IPS DF 6.9 (cell line): ENCODE measurements at regions not wholly inside any gene's neighbourhood (a gene's known extent, or its start where the extent isn't known, plus 50 kb on each side); places are given as distances from the start of the nearest gene placed in this dataset.
"Not testable (repeated sequence)": the region's sequence is repeated elsewhere in the genome, so short reads cannot be mapped to it uniquely, and the experiment has no call there.

ENCODE experiments used
- DNase-seq: peaks from one replicate; pipeline ENCODE4 v3.0.0-alpha.2; 2013; ENCODE audit warnings: low read depth, low spot score
- H3K27ac ChIP-seq: one replicate; pipeline ENCODE4 v1.5.1; 2013; ENCODE audit warnings: low read length, control low read depth
- H3K27me3 ChIP-seq: 2 replicates; pipeline ENCODE4 v1.6.1; 2013; ENCODE audit warnings: mild to moderate bottlenecking, low read length; ENCODE audit not compliant: control insufficient read depth, insufficient read depth
- H3K36me3 ChIP-seq: 2 replicates; pipeline ENCODE4 v1.6.1; 2013; ENCODE audit warnings: low read length; ENCODE audit not compliant: control insufficient read depth, insufficient read depth
- H3K4me1 ChIP-seq: 2 replicates; pipeline ENCODE4 v1.6.1; 2013; ENCODE audit warnings: low read length; ENCODE audit not compliant: control insufficient read depth, insufficient read depth
- H3K4me3 ChIP-seq: 2 replicates; pipeline ENCODE4 v1.5.1; 2013; ENCODE audit warnings: mild to moderate bottlenecking, low read length
- H3K9me3 ChIP-seq: 2 replicates; pipeline ENCODE4 v1.6.1; 2013; ENCODE audit warnings: low read length, inconsistent platforms; ENCODE audit not compliant: control insufficient read depth, insufficient read depth
- WGBS: extraction: QIAGEN DNeasy Blood & Tissue Kit; methylation state at CpG from one replicate; pipeline ENCODE4 v1.1.7; 2013; ENCODE audit warnings: mixed read lengths, missing lambda C conversion rate; ENCODE audit not compliant: insufficient read length, insufficient coverage; 5-methylcytosine and 5-hydroxymethylcytosine counted together

DNA sequence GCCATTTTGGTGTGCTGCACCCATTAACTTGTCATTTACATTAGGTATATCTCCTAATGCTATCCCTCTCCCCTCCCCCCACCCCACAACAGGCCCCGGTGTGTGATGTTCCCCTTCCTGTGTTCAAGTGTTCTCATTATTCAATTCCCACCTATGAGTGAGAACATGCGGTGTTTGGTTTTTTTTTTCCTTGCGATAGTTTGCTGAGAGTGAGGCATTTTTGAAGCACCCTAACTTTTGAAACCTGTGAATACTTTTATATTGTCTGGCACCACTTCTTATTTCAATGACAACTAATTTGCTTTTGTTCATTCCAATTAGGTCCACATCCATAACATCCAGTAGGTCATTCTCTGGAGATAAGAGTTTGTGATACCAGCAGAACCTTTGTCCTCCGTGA, 244.0 kb upstream of the PTGER4 start:
- H3K27ac ChIP-seq, H3K9me3 ChIP-seq, DNase-seq, H3K36me3 ChIP-seq, H3K4me3 ChIP-seq, H3K4me1 ChIP-seq, H3K27me3 ChIP-seq: not testable (repeated sequence)
- WGBS = no CpG with 5 or more reads among the region's 4 CpGs

- H3K36me3 ChIP-seq = no peaks in the 10 kb centered on the region
- no CpG with 5 or more reads among the region's 1 CpG for WGBS
- H3K9me3 ChIP-seq = no peaks in the 10 kb centered on the region
- H3K4me3 ChIP-seq = no peak overlapping the region
- DNase-seq = no peak
- H3K27ac ChIP-seq = no peak overlapping the region
- no peaks in the 10 kb centered on the region for H3K27me3 ChIP-seq
- H3K4me1 ChIP-seq = no peaks in the 10 kb centered on the region
Observed at GRCh38 chr5:40432836-40433235, 246.9 kb upstream of the PTGER4 start.

GRCh38 chr5:40431734-40432133, 248.0 kb upstream of the PTGER4 start:
- Histone ChIP-seq H3K27ac (no peak overlapping the region), H3K36me3 (no peaks in the 10 kb centered on the region), H3K9me3 (no peaks in the 10 kb centered on the region), H3K27me3 (no peaks in the 10 kb centered on the region), H3K4me1 (no peaks in the 10 kb centered on the region), H3K4me3 (no peak overlapping the region)
- DNase-seq = no peak
- WGBS = no CpG with 5 or more reads among the region's 1 CpG

DNA sequence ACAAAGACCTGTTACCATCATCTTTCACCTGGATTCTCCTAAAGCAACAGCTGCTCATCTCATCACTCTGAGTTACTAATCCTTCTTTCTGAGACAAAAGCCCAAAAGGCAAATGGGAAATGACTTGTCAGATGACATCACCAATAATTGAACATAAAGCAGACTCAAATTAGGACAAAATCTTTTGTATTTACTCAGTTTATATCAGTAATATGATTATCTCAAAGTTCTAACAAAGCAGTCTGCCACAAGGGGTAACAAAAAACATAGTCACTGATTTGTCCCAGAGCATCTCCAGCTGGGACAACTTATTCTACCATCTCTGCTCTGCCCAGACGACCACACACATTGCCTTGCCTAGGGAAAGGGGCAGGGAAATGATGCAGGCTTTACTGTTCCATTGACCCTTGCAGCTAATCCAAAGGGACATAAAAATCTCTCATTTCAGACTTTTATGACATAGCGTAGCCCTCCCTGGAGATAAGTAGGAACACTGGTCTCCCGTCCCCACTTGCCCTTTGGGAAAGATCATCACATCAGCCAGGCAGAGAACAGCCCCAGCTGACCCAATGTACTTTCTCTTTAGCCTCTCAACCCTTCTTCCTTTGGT, 249.5 kb upstream of the PTGER4 start:
- no peaks in the 10 kb centered on the region for H3K36me3 ChIP-seq
- H3K4me1 ChIP-seq = no peaks in the 10 kb centered on the region
- no peaks in the 10 kb centered on the region for H3K9me3 ChIP-seq
- no peaks in the 10 kb centered on the region for H3K27me3 ChIP-seq
- DNase-seq = no peak
- no peak overlapping the region for H3K4me3 ChIP-seq
- H3K27ac ChIP-seq = no peak overlapping the region
- no CpG with 5 or more reads among the region's 3 CpGs for WGBS

DNA sequence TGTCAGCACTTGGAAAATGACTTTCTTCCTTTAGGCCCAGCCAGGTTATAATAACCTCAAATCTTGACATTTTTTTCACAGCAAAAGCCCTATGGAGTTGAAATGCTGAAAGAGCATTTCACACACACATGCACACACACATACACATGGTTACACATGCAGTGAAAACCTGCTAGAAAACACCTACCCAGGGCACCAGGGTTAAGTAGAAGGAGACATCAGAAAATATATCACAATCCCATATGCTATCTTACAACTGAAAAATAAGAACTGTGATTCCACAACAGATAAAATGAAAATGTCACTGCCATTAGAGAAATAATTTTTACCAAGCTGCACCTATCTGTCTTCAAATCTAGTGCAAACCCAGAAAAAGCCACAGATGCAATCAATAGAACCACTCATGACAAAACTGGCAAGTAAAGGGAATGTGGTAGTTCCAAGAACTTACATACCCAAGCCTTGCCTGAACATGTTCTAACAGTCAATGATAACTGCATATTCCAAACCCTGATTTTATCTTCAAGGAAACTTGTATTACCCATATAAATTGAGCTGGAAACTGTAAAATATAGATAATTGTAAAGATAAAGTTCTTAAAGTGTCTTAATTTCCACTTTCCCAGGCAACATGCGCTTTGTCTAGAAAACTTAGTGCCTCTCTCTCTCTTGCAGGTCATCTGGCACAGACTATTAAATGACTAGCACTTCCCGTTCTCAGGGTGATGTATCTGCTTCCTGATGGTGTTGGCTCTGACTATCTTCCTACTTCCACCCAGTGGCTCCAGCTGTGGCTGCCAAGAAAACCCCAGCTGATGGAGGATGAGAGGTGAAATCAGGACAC, 250.2 kb upstream of the PTGER4 start:
- Histone ChIP-seq H3K4me1 (no peaks in the 10 kb centered on the region), H3K27me3 (no peaks in the 10 kb centered on the region), H3K9me3 (no peaks in the 10 kb centered on the region), H3K4me3 (no peak overlapping the region), H3K36me3 (no peaks in the 10 kb centered on the region), H3K27ac (no peak overlapping the region)
- no peak for DNase-seq
- no CpG with 5 or more reads among the region's 2 CpGs for WGBS

DNA sequence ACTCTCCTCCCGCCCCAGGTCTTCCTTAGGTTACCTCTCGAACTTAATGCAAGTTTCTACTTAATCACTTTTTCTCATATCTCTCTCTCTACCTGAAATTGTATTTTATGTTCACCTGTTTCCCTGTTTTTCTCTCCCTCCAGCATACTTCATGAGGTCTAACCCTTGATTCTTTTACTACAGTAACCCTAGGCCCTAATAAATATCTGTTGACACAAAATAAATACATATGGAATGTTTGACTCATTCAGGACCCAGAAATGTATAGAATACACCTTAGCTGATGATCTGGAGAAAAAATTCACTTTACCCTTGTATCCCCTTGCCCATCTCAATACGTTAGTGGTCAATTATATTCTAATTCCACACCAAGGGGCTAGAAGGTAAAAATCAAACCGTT, 250.9 kb upstream of the PTGER4 start:
- Histone ChIP-seq H3K9me3 (no peaks in the 10 kb centered on the region), H3K27ac (no peak overlapping the region), H3K27me3 (no peaks in the 10 kb centered on the region), H3K4me3 (no peak overlapping the region), H3K36me3 (no peaks in the 10 kb centered on the region), H3K4me1 (no peaks in the 10 kb centered on the region)
- DNase-seq = no peak
- 100% methylated on average over 1 of the region's 4 CpGs for WGBS

DNA sequence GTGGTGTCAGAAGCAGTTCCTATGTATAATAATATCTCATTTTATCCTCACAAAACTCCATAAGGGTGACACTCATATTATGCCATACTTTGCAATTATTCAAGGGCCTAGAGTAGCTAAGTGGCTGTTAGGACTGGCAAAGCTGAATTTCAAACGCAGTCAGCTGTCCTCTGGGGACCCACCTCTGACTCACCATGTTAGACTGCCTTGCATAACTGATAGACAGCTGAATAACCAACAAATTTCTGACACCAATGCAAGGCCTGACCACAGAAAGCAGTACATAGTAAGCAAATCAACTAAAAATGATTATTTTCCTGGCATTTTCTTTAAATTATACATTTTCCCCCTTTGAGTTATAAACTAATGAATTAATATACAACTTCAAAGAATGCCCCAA, 251.6 kb upstream of the PTGER4 start:
- H3K27me3 ChIP-seq = no peaks in the 10 kb centered on the region
- no peak overlapping the region for H3K4me3 ChIP-seq
- H3K27ac ChIP-seq = no peak overlapping the region
- WGBS = no CpG with 5 or more reads among the region's 1 CpG
- DNase-seq = no peak
- no peaks in the 10 kb centered on the region for H3K4me1 ChIP-seq
- no peaks in the 10 kb centered on the region for H3K36me3 ChIP-seq
- no peaks in the 10 kb centered on the region for H3K9me3 ChIP-seq

GRCh38 chr5:40417046-40417810, 262.5 kb upstream of the PTGER4 start:
- not testable (repeated sequence) for H3K9me3 ChIP-seq, H3K27ac ChIP-seq, DNase-seq, H3K36me3 ChIP-seq, H3K27me3 ChIP-seq, H3K4me1 ChIP-seq, H3K4me3 ChIP-seq
- no CpG with 5 or more reads among the region's 8 CpGs for WGBS

GRCh38 chr5:40416588-40416987, 263.1 kb upstream of the PTGER4 start:
- H3K27me3 ChIP-seq = no peaks in the 10 kb centered on the region
- no peaks in the 10 kb centered on the region for H3K9me3 ChIP-seq
- H3K4me1 ChIP-seq = no peaks in the 10 kb centered on the region
- no peak for DNase-seq
- H3K36me3 ChIP-seq = no peaks in the 10 kb centered on the region
- H3K27ac ChIP-seq = no peak overlapping the region
- H3K4me3 ChIP-seq = no peak overlapping the region

GRCh38 chr5:40416098-40416497, 263.6 kb upstream of the PTGER4 start:
- H3K9me3 ChIP-seq = no peaks in the 10 kb centered on the region
- no peaks in the 10 kb centered on the region for H3K36me3 ChIP-seq
- no peak overlapping the region for H3K4me3 ChIP-seq
- no peaks in the 10 kb centered on the region for H3K27me3 ChIP-seq
- no peak for DNase-seq
- H3K27ac ChIP-seq = no peak overlapping the region
- no peaks in the 10 kb centered on the region for H3K4me1 ChIP-seq
